ENCODE measurements at regions not wholly inside any gene's neighbourhood (a gene's known extent, or its start where the extent isn't known, plus 50 kb on each side); places are given as distances from the start of the nearest gene placed in this dataset.

- no peak for TF ChIP-seq CTCF (optimal IDR thresholded peaks at IDR 0.05 in 1 of 3, IDR thresholded peaks at IDR 0.05 in 1 of 3, conservative IDR thresholded peaks at IDR 0.05 in 1 of 3; ENCODE audit: extremely low read depth in 1 of 3, insufficient read depth in 2 of 3, low read length in 3 of 3)
- no peak for TF ChIP-seq EZH2 (IDR thresholded peaks at IDR 0.05; ENCODE audit: low read length)
These were observed 540.9 kb upstream of the C16orf82 start for GRCh38 chr16:26525856-26526255.
